PC-9 (cell line): ENCODE measurements at regions not wholly inside any gene's neighbourhood (a gene's known extent, or its start where the extent isn't known, plus 50 kb on each side); places are given as distances from the start of the nearest gene placed in this dataset.

Experiments used
- BruUV-seq: library from RNA; stranded (reverse); fragments of 400-500 nt; replicated peaks from 2 replicates; lab custom pipeline; 2021; lab: Mats Ljungman, UMichigan
- CTCF ChIA-PET: fragments of 300-600 bp; sonication (Branson Sonifier 250); formaldehyde crosslinking; loops from one replicate; lab custom pipeline; 2022; ENCODE audit warnings: antibody characterized with exemption; lab: Charles Lee
- POLR2A ChIA-PET: fragments of 300-600 bp; sonication (Branson Sonifier 250); formaldehyde crosslinking; loops from one replicate; lab custom pipeline; 2022; ENCODE audit warnings: antibody characterized with exemption; ENCODE audit not compliant: unreplicated experiment; lab: Charles Lee
- DNase-seq, 2 experiments: peaks; one replicate each; pipeline versions ENCODE4 v3.0.0 to v3.0.0-alpha.2; 2015 to 2022; ENCODE audit warnings: mixed read lengths in 1 of 2
- H2AFZ ChIP-seq: fragments of 200-600 bp; sonication (generic); 2 replicates; pipeline ENCODE4 v1.8.1; 2017; ENCODE audit warnings: antibody characterized with exemption
- H3F3A ChIP-seq: fragments of 200-600 bp; sonication (generic); 2 replicates; pipeline ENCODE4 v1.8.1; 2017; ENCODE audit warnings: antibody characterized with exemption, mild to moderate bottlenecking, low read depth; ENCODE audit not compliant: insufficient read depth
- H3K27ac ChIP-seq: fragments of 200-600 bp; sonication (generic); 2 replicates; pipeline ENCODE4 v1.6.1; 2016; ENCODE audit warnings: mixed run types
- H3K27me3 ChIP-seq: fragments of 200-600 bp; sonication (generic); 2 replicates; pipeline ENCODE4 v1.6.1; 2016; ENCODE audit warnings: low read depth, mixed run types; ENCODE audit not compliant: insufficient read depth
- H3K36me3 ChIP-seq: fragments of 200-600 bp; sonication (generic); 2 replicates; pipeline ENCODE4 v1.6.1; 2016; ENCODE audit warnings: low read depth, mixed run types
- H3K4me1 ChIP-seq: fragments of 200-600 bp; sonication (generic); replicated peaks from 2 replicates; pipeline ENCODE4 v1.6.1; 2016; ENCODE audit warnings: mixed run types; ENCODE audit not compliant: insufficient read depth
- H3K4me2 ChIP-seq: fragments of 200-600 bp; sonication (generic); 2 replicates; pipeline ENCODE4 v1.6.1; 2017; ENCODE audit warnings: mixed run types
- H3K4me3 ChIP-seq: fragments of 200-600 bp; sonication (generic); 2 replicates; pipeline ENCODE4 v1.6.1; 2016; ENCODE audit warnings: mixed run types
- H3K79me2 ChIP-seq: fragments of 200-600 bp; sonication (generic); 2 replicates; pipeline ENCODE4 v1.6.1; 2017; ENCODE audit warnings: low read depth, mixed run types
- H3K9me2 ChIP-seq: fragments of 200-600 bp; sonication (generic); 2 replicates; pipeline ENCODE4 v1.8.1; 2017; ENCODE audit warnings: mild to moderate bottlenecking; ENCODE audit not compliant: insufficient read depth
- H3K9me3 ChIP-seq: fragments of 200-600 bp; sonication (generic); 2 replicates; pipeline ENCODE4 v1.8.1; 2016; ENCODE audit warnings: low read depth; ENCODE audit not compliant: insufficient read depth
- H4K20me1 ChIP-seq: fragments of 200-600 bp; sonication (generic); 2 replicates; pipeline ENCODE4 v1.8.1; 2017; ENCODE audit not compliant: insufficient read depth
- EZH2 ChIP-seq: fragments of 200-600 bp; sonication (generic); IDR thresholded peaks from 2 replicates; pipeline ENCODE4 v1.8.0; 2017; ENCODE audit warnings: antibody characterized with exemption, low read depth
- intact Hi-C: fragments of 100-400 bp; cut with micrococcal nuclease; formaldehyde crosslinking; loops from one replicate; pipeline ENCODE4 v1.10.0; 2022; ENCODE audit not compliant: unreplicated experiment
- TF ChIP-seq, protein P1 (sequence below): fragments of 200-600 bp; sonication (generic); conservative IDR thresholded peaks from 2 replicates; pipeline ENCODE4 v1.6.1; 2017; ENCODE audit warnings: mixed run types, antibody characterized with exemption, mild to moderate bottlenecking, moderate library complexity

DNA sequence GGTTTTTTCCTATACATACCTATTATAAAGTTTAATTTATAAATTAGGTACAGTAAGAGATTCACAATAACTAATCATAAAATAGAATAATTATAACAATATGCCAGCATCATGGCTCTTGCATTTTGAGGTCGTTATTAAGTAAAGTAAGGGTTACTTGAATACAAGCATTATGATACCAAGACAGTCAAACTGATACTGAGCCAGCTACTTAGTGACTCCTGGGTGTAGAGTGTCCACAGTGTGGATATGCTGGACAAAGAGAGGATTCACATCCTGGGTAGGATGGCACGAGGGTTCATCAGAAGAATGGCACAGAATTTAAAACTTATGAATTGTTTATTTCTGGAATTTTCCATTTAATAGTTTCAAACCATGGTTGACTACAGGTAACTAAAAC is 157.2 kb upstream of the IL12A start:
- Histone ChIP-seq H3K9me3 (no peaks in the 10 kb centered on the region; the same call in 1 of the 2 replicates), H3K4me1 (peaks cover 19% of the 10 kb centered on the region), H4K20me1 (0 out of 2 replicates have a peak, but pooled peaks cover 7% of the 10 kb centered on the region), H3K4me2 (no peak overlapping the region), H3K9me2 (0 out of 2 replicates have a peak, but pooled peaks cover 7% of the 10 kb centered on the region), H2AFZ (no peak overlapping the region), H3K79me2 (peaks cover 10% of the 10 kb centered on the region), H3K4me3 (no peak overlapping the region), H3K36me3 (no peaks in the 10 kb centered on the region), H3K27me3 (no peaks in the 10 kb centered on the region), H3K27ac (no peak overlapping the region), H3F3A (peaks cover 18% of the 10 kb centered on the region; the same call in 1 of the 2 replicates)
- ChIA-PET POLR2A (no interaction called here), CTCF (no interaction called here)
- DNase-seq = no peak
- no TSS peak for BruUV-seq
- TF ChIP-seq EZH2 = no peak
- TF ChIP-seq, protein P1, sequence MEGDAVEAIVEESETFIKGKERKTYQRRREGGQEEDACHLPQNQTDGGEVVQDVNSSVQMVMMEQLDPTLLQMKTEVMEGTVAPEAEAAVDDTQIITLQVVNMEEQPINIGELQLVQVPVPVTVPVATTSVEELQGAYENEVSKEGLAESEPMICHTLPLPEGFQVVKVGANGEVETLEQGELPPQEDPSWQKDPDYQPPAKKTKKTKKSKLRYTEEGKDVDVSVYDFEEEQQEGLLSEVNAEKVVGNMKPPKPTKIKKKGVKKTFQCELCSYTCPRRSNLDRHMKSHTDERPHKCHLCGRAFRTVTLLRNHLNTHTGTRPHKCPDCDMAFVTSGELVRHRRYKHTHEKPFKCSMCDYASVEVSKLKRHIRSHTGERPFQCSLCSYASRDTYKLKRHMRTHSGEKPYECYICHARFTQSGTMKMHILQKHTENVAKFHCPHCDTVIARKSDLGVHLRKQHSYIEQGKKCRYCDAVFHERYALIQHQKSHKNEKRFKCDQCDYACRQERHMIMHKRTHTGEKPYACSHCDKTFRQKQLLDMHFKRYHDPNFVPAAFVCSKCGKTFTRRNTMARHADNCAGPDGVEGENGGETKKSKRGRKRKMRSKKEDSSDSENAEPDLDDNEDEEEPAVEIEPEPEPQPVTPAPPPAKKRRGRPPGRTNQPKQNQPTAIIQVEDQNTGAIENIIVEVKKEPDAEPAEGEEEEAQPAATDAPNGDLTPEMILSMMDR = no peak
- intact Hi-C loops = no loop called here

DNA sequence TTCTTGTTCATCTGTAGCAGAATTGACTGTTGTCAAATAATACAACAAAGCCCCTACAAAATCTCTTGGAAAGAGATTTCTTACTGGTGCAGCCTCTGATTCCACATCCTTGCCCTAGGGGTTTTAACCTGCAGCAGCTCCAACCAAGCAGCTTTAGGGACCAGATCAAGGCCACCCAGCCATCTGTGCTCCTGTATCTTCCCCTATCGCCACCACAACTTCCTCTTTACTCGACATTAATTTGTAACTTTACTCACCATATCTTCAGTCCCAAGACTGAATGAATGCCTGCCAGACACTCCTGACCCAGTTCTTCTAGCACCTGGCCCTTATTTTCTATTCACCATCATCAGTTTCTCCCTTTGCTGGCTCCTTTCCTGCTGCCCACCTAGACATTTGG is 156.6 kb upstream of the IL12A start:
- no TSS peak for BruUV-seq
- Histone ChIP-seq H3K4me2 (no peak overlapping the region), H2AFZ (no peak overlapping the region), H4K20me1 (0 out of 2 replicates have a peak, but pooled peaks cover 7% of the 10 kb centered on the region), H3K27me3 (no peaks in the 10 kb centered on the region), H3K9me2 (0 out of 2 replicates have a peak, but pooled peaks cover 7% of the 10 kb centered on the region), H3F3A (peaks cover 23% of the 10 kb centered on the region; the same call in 1 of the 2 replicates), H3K9me3 (no peaks in the 10 kb centered on the region; the same call in 1 of the 2 replicates), H3K4me3 (no peak overlapping the region), H3K27ac (no peak overlapping the region), H3K4me1 (peaks cover 25% of the 10 kb centered on the region), H3K79me2 (peaks cover 10% of the 10 kb centered on the region), H3K36me3 (no peaks in the 10 kb centered on the region)
- CTCF ChIA-PET = no interaction called here
- intact Hi-C loops = no loop called here
- DNase-seq = no peak
- POLR2A ChIA-PET = no interaction called here
- TF ChIP-seq, protein P1 = no peak
- TF ChIP-seq EZH2 = no peak

DNA sequence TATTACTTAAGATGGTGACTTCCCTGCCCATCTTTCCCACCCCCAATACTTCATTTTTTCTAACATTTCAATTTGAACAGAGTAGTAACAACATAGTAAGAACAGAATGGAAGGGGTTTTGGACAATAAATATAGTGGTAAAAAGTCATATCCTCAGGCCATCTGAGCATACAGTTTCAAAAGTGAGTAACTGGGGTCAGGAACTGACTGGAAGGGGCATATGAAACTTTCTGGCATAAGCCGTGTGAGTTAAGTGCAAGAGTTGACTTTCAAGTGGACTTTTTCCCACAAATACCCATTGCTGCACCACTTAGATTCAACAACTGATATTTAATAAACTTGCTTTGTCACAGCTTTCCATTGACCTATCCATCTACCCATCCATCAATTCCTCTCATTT is 153.5 kb upstream of the IL12A start:
- Histone ChIP-seq H3K4me2 (no peak overlapping the region), H3K9me3 (no peaks in the 10 kb centered on the region; the same call in 1 of the 2 replicates), H3K4me1 (peaks cover 16% of the 10 kb centered on the region), H3K4me3 (no peak overlapping the region), H3K9me2 (0 out of 2 replicates have a peak, but pooled peaks cover 7% of the 10 kb centered on the region), H4K20me1 (no peaks in the 10 kb centered on the region), H3F3A (peaks cover 16% of the 10 kb centered on the region; the same call in 1 of the 2 replicates), H3K27ac (no peak overlapping the region), H3K79me2 (peaks cover 17% of the 10 kb centered on the region; the same call in 1 of the 2 replicates), H2AFZ (no peak overlapping the region), H3K27me3 (no peaks in the 10 kb centered on the region), H3K36me3 (no peaks in the 10 kb centered on the region)
- ChIA-PET CTCF (no interaction called here), POLR2A (no interaction called here)
- no peak for DNase-seq
- TF ChIP-seq, protein P1 = no peak
- no peak for TF ChIP-seq EZH2
- no TSS peak for BruUV-seq
- intact Hi-C loops = no loop called here
